Upper lobe of right lung (tissue), 1 donor: ENCODE measurements at regions not wholly inside any gene's neighbourhood (a gene's known extent, or its start where the extent isn't known, plus 50 kb on each side); places are given as distances from the start of the nearest gene placed in this dataset.
"Not testable (repeated sequence)": the region's sequence is repeated elsewhere in the genome, so short reads cannot be mapped to it uniquely, and the experiment has no call there.

Experiments used
- ATAC-seq: fragments of 200-7000 bp; cut with Tn5 transposase; one replicate; pipeline ENCODE4 v1.9.1; 2020; ENCODE audit warnings: mild to moderate bottlenecking, moderate library complexity
- DNase-seq: peaks from one replicate; pipeline ENCODE4 v3.0.0-alpha.2; 2020
- H3K27ac ChIP-seq: fragments of 200-600 bp; one replicate; pipeline ENCODE4 v1.8.0; 2022
- H3K27me3 ChIP-seq: fragments of 200-600 bp; one replicate; pipeline ENCODE4 v1.8.0; 2022; ENCODE audit warnings: mild to moderate bottlenecking
- H3K36me3 ChIP-seq: fragments of 200-600 bp; one replicate; pipeline ENCODE4 v1.8.0; 2022
- H3K4me1 ChIP-seq: fragments of 200-600 bp; one replicate; pipeline ENCODE4 v1.8.0; 2022
- H3K4me3 ChIP-seq: fragments of 200-600 bp; one replicate; pipeline ENCODE4 v1.8.0; 2022; ENCODE audit warnings: mild to moderate bottlenecking
- H3K9me3 ChIP-seq: fragments of 200-600 bp; one replicate; pipeline ENCODE4 v1.8.0; 2022
- CTCF ChIP-seq: fragments of 200-600 bp; IDR thresholded peaks from one replicate; pipeline ENCODE4 v1.8.0; 2022; ENCODE audit warnings: antibody characterized with exemption
- intact Hi-C: fragments of 100-400 bp; cut with DNase I; formaldehyde crosslinking; loops from one replicate; pipeline ENCODE4 v1.11.0; 2022
- donor health status: DM: no; HTN: yes; CAD: no; lungs with severe emphysema.

GRCh38 chr7:79761876-79762429 lies 308.5 kb upstream of the MAGI2 start:
- intact Hi-C loops, result no loop called here
- Histone ChIP-seq H3K27ac (no peak overlapping the region), H3K4me1 (no peaks in the 10 kb centered on the region), H3K4me3 (no peak overlapping the region), H3K27me3 (no peaks in the 10 kb centered on the region), H3K36me3 (no peaks in the 10 kb centered on the region), H3K9me3 (no peaks in the 10 kb centered on the region)
- ATAC-seq (no peak), DNase-seq (no peak)
- no peak for TF ChIP-seq CTCF

GRCh38 chr7:79750941-79751340 lies 297.5 kb upstream of the MAGI2 start:
- intact Hi-C loops, H3K27me3 ChIP-seq, H3K9me3 ChIP-seq, H3K27ac ChIP-seq, H3K4me1 ChIP-seq, H3K4me3 ChIP-seq, H3K36me3 ChIP-seq, ATAC-seq, DNase-seq: not testable (repeated sequence)

- no peak overlapping the region for H3K27ac ChIP-seq
- no peaks in the 10 kb centered on the region for H3K4me1 ChIP-seq
- no peaks in the 10 kb centered on the region for H3K9me3 ChIP-seq
- H3K36me3 ChIP-seq, result no peaks in the 10 kb centered on the region
- ATAC-seq (no peak), DNase-seq (no peak)
- H3K27me3 ChIP-seq, result no peaks in the 10 kb centered on the region
- no peak for TF ChIP-seq CTCF
- no peak overlapping the region for H3K4me3 ChIP-seq
- intact Hi-C loops, result no loop called here
Observed at GRCh38 chr7:79749856-79750255, 296.4 kb upstream of the MAGI2 start.

- no peak for TF ChIP-seq CTCF
- Histone ChIP-seq H3K36me3 (no peaks in the 10 kb centered on the region), H3K27ac (no peak overlapping the region), H3K27me3 (no peaks in the 10 kb centered on the region), H3K4me1 (no peaks in the 10 kb centered on the region), H3K4me3 (no peak overlapping the region), H3K9me3 (no peaks in the 10 kb centered on the region)
- intact Hi-C loops, result no loop called here
- ATAC-seq (no peak), DNase-seq (no peak)
Observed at GRCh38 chr7:79741684-79742083, 288.2 kb upstream of the MAGI2 start.

GRCh38 chr7:79740076-79740475 lies 286.6 kb upstream of the MAGI2 start:
- no peak overlapping the region for H3K27ac ChIP-seq
- no peaks in the 10 kb centered on the region for H3K27me3 ChIP-seq
- H3K4me3 ChIP-seq, result no peak overlapping the region
- H3K9me3 ChIP-seq, result no peaks in the 10 kb centered on the region
- intact Hi-C loops, result no loop called here
- TF ChIP-seq CTCF, result no peak
- DNase-seq, result no peak
- no peaks in the 10 kb centered on the region for H3K36me3 ChIP-seq
- no peaks in the 10 kb centered on the region for H3K4me1 ChIP-seq
- no peak for ATAC-seq

GRCh38 chr7:79739036-79739709 lies 285.7 kb upstream of the MAGI2 start:
- ATAC-seq, H3K4me3 ChIP-seq, H3K36me3 ChIP-seq, intact Hi-C loops, H3K4me1 ChIP-seq, DNase-seq, H3K27ac ChIP-seq, H3K27me3 ChIP-seq, H3K9me3 ChIP-seq: not testable (repeated sequence)

- Histone ChIP-seq H3K4me1 (no peaks in the 10 kb centered on the region), H3K27ac (no peak overlapping the region), H3K9me3 (no peaks in the 10 kb centered on the region), H3K36me3 (no peaks in the 10 kb centered on the region), H3K27me3 (no peaks in the 10 kb centered on the region), H3K4me3 (no peak overlapping the region)
- TF ChIP-seq CTCF, result no peak
- intact Hi-C loops, result no loop called here
- no peak for DNase-seq
- no peak for ATAC-seq
Observed at GRCh38 chr7:79736418-79736817, 283.0 kb upstream of the MAGI2 start.
